GM12892 (cell line): ENCODE measurements at regions not wholly inside any gene's neighbourhood (a gene's known extent, or its start where the extent isn't known, plus 50 kb on each side); places are given as distances from the start of the nearest gene placed in this dataset.
"Not testable (repeated sequence)": the region's sequence is repeated elsewhere in the genome, so short reads cannot be mapped to it uniquely, and the experiment has no call there.

Experiments used
- POLR2A ChIP-seq: IDR thresholded peaks from 2 replicates; pipeline ENCODE4 v1.6.1; 2011; ENCODE audit warnings: low read depth, low read length, control low read depth
- POLR2AphosphoS5 ChIP-seq: IDR thresholded peaks from 2 replicates; pipeline ENCODE4 v1.6.1; 2011; ENCODE audit warnings: low read depth, low read length, control low read depth
- TAF1 ChIP-seq: IDR thresholded peaks from 2 replicates; pipeline ENCODE4 v1.6.1; 2011; ENCODE audit warnings: low read depth, mild to moderate bottlenecking, control low read depth, low read length, borderline replicate concordance

DNA sequence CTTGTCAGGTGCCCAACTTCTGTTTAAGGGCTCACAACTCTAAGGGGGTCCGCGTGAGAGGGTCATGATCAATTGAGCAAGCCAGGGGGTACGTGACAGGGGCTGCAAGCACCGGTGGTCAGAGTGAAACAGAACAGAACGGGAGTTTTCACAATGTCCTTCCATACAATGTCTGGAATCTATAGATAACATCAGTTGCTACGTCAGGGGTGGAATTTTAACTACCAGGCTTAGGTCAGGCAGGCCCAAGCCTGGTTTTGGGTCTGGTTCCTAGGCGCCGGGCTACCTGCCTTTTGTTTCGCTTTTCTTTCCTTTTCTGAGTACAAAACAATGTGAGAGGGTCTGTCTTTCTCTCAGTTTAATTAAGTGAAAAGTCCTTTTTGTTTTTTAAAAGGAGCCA lies 666.5 kb upstream of the MBL2 start:
- not testable (repeated sequence) for TF ChIP-seq POLR2A, POLR2AphosphoS5, TAF1
